Activated CD8-positive, alpha-beta memory T cell treated with anti-CD3 and anti-CD28 coated beads, Interleukin-2, amount 50 U/mL, for 48 hours (primary cell): ENCODE measurements at regions not wholly inside any gene's neighbourhood (a gene's known extent, or its start where the extent isn't known, plus 50 kb on each side); places are given as distances from the start of the nearest gene placed in this dataset.

Experiments used
- DNase-seq: peaks from one replicate; pipeline ENCODE4 v3.0.0-alpha.2; 2020

DNA sequence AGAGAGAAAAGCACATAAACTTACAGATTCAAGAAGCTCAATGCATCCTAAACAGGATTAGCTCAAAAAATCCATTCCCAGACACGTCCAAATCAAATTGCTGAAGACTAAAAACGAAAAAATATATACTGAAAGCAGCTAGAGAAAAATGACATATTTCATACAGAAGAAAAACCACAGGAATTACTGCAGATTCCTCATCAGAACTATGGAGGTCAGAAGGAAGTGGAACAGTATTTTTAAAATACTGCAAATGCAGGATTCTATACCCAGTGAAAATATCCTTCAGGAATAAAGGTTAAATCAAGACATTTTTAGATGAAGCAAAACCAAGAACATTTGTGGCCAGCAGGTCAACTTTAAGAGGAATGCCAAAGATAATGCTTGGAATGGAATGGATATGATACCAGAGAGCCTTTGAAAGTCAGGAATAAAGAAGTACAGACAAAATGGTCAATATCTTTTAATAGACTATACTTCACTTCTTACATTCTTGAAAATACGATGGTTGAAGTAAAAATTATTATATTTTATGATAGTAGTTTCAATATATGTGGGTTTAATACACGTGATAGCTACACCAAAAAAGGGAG, 352.9 kb downstream of the CTTN start:
- DNase-seq: no peak

GRCh38 chr11:70755410-70756158, 357.3 kb downstream of the CTTN start:
- DNase-seq: peak; percentile 87

- no peak for DNase-seq
Observed at GRCh38 chr11:70756341-70756740, 358.0 kb downstream of the CTTN start.

- DNase-seq: no peak
Observed at GRCh38 chr11:70756756-70757155, 358.4 kb downstream of the CTTN start.

DNA sequence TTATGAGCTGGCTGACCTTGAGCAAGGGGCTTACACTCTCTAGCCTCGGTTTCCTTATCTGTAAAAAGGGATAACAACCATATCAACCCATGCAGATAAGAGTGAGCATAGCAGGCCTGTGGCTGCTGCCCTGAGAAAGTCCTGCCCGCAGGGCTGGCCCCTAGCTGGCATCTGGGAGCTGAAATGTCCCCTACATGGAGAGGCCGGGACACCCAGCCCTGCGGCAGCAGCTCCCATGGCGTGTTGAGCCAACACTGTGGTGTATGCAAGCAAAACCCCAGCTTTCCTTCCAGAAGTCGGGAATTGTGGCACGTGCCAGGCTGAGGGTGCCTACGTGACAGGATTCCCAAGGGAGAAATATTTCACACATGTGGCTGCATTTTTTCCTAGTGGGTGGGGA, 358.9 kb downstream of the CTTN start:
- no peak for DNase-seq

DNA sequence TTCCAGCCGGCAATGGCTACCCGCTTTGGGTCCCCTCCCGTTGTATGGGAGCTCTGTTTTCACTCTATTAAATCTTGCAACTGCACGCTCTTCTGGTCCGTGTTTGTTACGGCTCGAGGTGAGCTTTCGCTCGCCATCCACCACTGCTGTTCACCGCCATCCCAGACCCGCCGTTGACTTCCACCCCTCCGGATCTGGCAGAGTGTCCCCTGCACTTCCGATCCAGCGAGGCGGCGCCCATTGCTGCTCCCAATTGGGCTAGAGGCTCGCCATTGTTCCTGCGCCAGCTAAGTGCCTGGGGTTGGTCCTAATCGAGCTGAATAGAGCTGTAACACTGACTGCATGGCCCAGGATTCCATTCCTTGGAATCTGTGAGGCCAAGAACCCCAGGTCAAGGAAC, 359.9 kb downstream of the CTTN start:
- DNase-seq: no peak

DNA sequence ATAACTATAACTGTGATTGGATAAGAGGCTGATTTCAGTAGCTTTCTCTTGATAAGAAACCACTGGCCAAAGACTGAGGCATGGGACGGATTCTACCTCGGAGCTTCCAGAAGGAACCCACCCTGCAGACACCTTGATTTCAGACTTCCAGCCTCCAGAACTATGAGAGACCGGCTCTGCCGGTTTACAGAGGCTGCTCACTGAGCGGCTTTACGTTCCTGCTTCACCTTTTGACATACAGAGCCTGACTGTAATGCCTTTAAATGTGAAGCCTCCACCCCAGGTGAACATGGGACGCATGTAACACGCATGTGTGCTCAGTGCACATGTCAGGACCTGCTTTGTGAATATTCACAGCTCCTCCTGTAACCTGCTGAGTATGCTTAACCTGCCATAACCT, 361.5 kb downstream of the CTTN start:
- DNase-seq: no peak

GRCh38 chr11:70760416-70761020, 362.2 kb downstream of the CTTN start:
- no peak for DNase-seq

DNA sequence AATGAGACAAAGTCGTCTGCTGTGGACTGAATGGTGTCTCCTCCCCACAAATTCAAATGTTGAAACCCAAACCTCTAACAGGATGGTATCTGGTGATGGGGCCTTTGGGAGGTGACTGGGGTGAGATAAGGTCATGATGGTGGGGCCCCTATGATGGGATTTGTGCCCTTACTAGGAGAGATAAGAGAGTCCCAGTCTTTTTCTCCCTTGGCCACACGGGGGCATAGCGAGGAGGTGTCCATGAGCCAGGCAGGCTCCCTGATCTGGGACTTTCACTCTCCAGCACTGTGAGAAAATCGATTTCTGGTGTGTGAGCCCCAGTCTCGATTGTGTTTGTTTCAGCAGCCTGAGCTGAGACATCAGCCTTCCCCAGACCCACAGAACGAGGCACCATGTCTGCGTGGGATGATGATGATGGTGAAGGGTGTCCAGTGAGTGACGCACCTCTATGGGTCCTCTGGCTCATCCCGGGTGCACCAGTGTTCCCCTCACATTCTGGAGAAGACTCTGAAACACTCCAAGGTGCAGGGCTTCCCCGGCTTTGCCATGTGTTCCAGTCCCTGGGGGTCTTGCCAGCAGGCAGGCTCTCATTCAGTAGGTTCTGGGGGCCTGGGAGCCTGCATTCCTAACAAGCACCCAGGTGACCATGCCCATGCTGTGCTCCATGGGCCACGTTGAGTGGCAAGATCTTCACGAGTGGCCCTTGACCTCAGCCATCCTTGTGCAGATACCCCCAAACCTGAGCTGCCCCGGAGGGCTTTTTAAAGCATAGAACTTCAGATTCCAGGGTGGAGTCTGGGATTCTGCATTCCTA, 363.0 kb downstream of the CTTN start:
- no peak for DNase-seq

GRCh38 chr11:70761908-70762337, 363.6 kb downstream of the CTTN start:
- DNase-seq: no peak

DNA sequence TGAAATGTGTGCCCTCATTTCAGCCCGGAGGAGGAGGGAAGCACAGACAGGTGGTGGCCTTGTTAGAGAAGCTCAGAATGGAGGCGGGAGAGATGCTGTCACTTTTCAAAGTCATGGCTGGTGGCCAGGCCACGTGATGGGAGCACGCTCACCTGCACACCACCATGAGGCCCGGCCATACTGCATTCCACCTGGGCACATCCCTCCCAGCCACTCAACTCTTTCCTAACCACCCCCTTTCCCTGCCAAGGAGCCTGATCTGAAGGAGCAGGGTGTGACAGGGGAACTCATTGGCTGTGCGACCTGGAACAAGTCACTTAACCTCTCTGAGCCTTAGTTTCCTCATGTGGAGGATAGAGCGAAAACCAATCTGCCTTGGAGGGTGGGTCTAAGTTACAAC, 364.5 kb downstream of the CTTN start:
- no peak for DNase-seq

- DNase-seq: no peak
Observed at GRCh38 chr11:70763606-70764005, 365.3 kb downstream of the CTTN start.

- no peak for DNase-seq
Observed at GRCh38 chr11:70764356-70764905, 366.1 kb downstream of the CTTN start.

DNA sequence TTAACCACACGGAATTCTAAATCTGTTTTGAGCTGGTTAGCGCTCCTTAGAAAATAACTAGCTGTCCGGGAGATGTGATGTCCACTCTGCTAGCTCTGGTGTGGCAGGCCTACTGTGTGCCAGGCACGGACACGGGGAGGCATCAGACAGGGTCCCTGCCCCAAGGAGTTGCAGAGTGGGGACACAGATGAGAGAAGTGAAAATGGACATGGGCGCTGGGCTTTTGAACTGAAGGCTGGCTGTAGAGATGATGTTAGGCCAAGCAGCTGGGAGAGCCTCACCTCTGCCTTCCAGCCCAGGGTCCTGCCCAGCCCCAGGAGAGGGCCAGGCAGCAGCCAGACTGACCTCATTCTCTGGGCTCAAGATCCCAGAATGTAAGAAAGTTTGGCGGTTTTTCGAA, 368.6 kb downstream of the CTTN start:
- DNase-seq: no peak

DNA sequence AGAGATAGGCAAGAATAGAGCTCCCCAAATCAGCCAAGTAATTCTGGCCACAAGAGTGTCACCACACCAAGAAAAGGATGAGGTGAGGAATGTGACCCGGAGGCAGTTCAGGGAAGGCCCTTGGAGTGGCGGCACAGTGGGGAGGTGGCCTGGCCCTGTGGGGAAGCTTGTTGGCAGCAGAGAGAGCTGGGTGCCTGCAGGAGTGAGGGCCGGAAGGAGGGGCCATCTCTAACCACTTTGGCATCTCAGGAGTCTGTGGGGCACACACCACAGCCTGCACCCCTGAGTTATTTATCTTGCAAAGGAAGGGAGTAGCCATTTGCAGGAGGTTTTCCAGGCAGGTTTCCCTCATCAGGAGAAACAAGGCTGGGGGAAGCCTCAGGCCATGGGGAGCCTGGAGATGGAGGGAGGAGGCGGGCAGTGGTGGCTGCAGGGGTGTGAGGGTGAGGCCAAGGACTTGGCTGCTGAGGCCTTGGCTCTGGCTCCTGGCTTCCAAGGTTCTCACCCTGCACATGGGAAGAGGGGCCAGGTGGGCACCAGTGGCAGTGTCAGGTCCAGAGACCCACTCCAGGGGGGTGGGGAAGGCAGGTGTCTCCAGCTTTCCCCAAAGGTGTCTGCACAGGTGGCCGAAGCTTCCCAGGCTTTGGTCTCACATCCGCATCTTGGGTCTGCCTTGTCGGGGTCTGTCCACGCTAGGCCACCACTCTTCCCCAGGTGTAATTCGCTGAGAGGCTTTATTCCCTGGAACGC, 370.2 kb downstream of the CTTN start:
- DNase-seq: no peak

DNA sequence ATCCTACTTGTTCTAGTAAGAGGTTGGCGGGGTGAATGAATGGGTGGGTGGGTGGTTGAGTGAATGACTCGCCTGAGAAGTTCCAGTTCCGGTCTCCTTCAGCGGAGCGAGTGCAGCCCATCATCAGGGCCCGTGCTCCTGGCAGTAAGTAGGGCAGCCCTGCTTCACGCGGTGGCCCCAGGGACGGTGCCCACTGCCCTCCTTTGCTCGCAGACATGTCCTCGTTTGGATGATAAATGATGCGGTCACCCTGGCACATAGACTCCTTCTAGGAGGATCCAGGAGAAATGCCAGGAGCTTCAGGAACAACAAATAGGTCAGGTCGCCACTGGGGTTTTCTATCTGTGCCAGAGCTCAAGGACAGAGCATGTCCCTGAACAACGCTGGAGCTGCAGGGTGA, 370.8 kb downstream of the CTTN start:
- DNase-seq: no peak

GRCh38 chr11:70769521-70769920, 371.2 kb downstream of the CTTN start:
- DNase-seq: no peak

GRCh38 chr11:70771099-70771885, 373.0 kb downstream of the CTTN start:
- no peak for DNase-seq

- DNase-seq: no peak
Observed at GRCh38 chr11:70772950-70773349, 374.6 kb downstream of the CTTN start.

DNA sequence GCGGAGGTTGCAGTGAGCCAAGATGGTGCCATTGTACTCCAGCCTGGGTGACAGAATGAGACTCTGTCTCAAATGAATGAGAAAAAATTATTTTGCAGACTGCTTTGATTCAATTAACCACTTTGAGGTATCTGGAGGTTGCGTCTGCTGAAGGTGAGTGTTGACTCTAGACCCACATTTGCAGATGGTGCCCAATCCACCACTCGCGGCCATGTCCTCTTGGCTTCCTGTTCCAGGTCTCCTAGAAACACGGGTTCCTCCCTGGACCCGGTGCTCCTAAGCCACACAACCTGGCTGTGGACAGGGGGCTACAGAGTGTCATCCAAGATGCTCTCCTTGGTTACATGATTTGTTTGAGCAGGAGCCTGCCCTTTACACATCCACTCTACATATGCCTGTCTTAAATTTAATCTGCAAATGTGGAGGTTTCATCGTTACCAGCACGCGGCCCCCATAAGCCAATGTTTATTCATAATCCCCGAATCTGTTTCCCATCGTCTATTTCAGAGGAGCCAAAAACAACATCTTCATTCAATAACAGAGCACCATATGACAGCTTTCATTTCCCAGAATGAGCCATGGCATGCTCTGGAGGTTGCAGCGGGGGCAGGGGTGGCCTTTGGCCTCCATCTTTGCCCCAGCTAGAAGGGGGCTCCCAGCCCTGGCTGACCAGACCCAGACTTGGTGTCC, 377.2 kb downstream of the CTTN start:
- no peak for DNase-seq

- DNase-seq: no peak
Observed at GRCh38 chr11:70776914-70777532, 378.7 kb downstream of the CTTN start.
